HG02588 (cell line): ENCODE measurements at regions not wholly inside any gene's neighbourhood (a gene's known extent, or its start where the extent isn't known, plus 50 kb on each side); places are given as distances from the start of the nearest gene placed in this dataset.

Source experiments
- ATAC-seq: cut with Tn5 transposase; IDR thresholded peaks from one replicate; pipeline ENCODE4 v1.9.1; 2021; ENCODE audit warnings: mild to moderate bottlenecking, moderate library complexity; ENCODE audit not compliant: unreplicated experiment

- ATAC-seq, result no peak
Observed at GRCh38 chr14:98792171-98792570, 479.8 kb downstream of the BCL11B start.

- no peak for ATAC-seq
Observed at GRCh38 chr14:98798099-98798498, 473.9 kb downstream of the BCL11B start.

GRCh38 chr14:98799891-98800290, 472.1 kb downstream of the BCL11B start:
- ATAC-seq, result no peak

- ATAC-seq, result no peak
Observed at GRCh38 chr14:98802044-98802443, 470.0 kb downstream of the BCL11B start.

- no peak for ATAC-seq
Observed at GRCh38 chr14:98803196-98803595, 468.8 kb downstream of the BCL11B start.

GRCh38 chr14:98808494-98809407, 463.2 kb downstream of the BCL11B start:
- ATAC-seq, result no peak

- ATAC-seq, result no peak
Observed at GRCh38 chr14:98816195-98816594, 455.8 kb downstream of the BCL11B start.

GRCh38 chr14:98816720-98817119, 455.3 kb downstream of the BCL11B start:
- no peak for ATAC-seq

- no peak for ATAC-seq
Observed at GRCh38 chr14:98819132-98819866, 452.7 kb downstream of the BCL11B start.

GRCh38 chr14:98819867-98820206, 452.2 kb downstream of the BCL11B start:
- no peak for ATAC-seq

- ATAC-seq, result no peak
Observed at GRCh38 chr14:98822917-98823316, 449.1 kb downstream of the BCL11B start.

- no peak for ATAC-seq
Observed at GRCh38 chr14:98826618-98827017, 445.4 kb downstream of the BCL11B start.

- ATAC-seq, result no peak
Observed at GRCh38 chr14:98834119-98834518, 437.9 kb downstream of the BCL11B start.

GRCh38 chr14:98835051-98835824, 436.8 kb downstream of the BCL11B start:
- no peak for ATAC-seq

GRCh38 chr14:98835825-98836100, 436.2 kb downstream of the BCL11B start:
- ATAC-seq, result no peak

GRCh38 chr14:98840091-98840490, 431.9 kb downstream of the BCL11B start:
- no peak for ATAC-seq

- no peak for ATAC-seq
Observed at GRCh38 chr14:98840511-98840910, 431.5 kb downstream of the BCL11B start.

- ATAC-seq, result no peak
Observed at GRCh38 chr14:98844456-98844855, 427.5 kb downstream of the BCL11B start.

GRCh38 chr14:98847521-98848468, 424.2 kb downstream of the BCL11B start:
- no peak for ATAC-seq

- no peak for ATAC-seq
Observed at GRCh38 chr14:98853063-98853729, 418.8 kb downstream of the BCL11B start.
